MCF 10A (cell line): ENCODE measurements at regions not wholly inside any gene's neighbourhood (a gene's known extent, or its start where the extent isn't known, plus 50 kb on each side); places are given as distances from the start of the nearest gene placed in this dataset.
"Not testable (repeated sequence)": the region's sequence is repeated elsewhere in the genome, so short reads cannot be mapped to it uniquely, and the experiment has no call there.

ENCODE experiments used
- BruUV-seq: library from RNA; stranded (reverse); fragments of 400-500 nt; replicated peaks from 2 replicates; lab custom pipeline; 2021; lab: Mats Ljungman, UMichigan
- CTCF ChIA-PET: fragments of 300-600 bp; sonication (Branson Sonifier 250); formaldehyde crosslinking; extraction: SDS; loops from one replicate; lab custom pipeline; 2021; ENCODE audit warnings: antibody characterized with exemption, inconsistent platforms; lab: Yijun Ruan, JAX
- POLR2A ChIA-PET: fragments of 300-600, 350-650 bp; sonication (Branson Sonifier 250); formaldehyde crosslinking; extraction: SDS; loops from one replicate; lab custom pipeline; 2020; ENCODE audit warnings: antibody characterized with exemption, inconsistent platforms; lab: Yijun Ruan, JAX
- DNase-seq: peaks from one replicate; pipeline ENCODE4 v3.0.0-alpha.2; 2018; ENCODE audit not compliant: unreplicated experiment
- H3K27ac Mint-ChIP-seq: one replicate; pipeline ENCODE4 v1.8.0; 2022; ENCODE audit warnings: mild to moderate bottlenecking, low read depth, mixed read lengths; ENCODE audit not compliant: unreplicated experiment
- H3K27me3 Mint-ChIP-seq: one replicate; pipeline ENCODE4 v1.8.0; 2022; ENCODE audit warnings: mixed read lengths; ENCODE audit not compliant: insufficient read depth, unreplicated experiment
- H3K36me3 Mint-ChIP-seq: one replicate; pipeline ENCODE4 v1.8.0; 2022; ENCODE audit warnings: mild to moderate bottlenecking, moderate library complexity, mixed read lengths; ENCODE audit not compliant: insufficient read depth, unreplicated experiment
- H3K4me1 Mint-ChIP-seq: one replicate; pipeline ENCODE4 v1.8.0; 2022; ENCODE audit warnings: mixed read lengths; ENCODE audit not compliant: insufficient read depth, unreplicated experiment
- H3K4me3 Mint-ChIP-seq: one replicate; pipeline ENCODE4 v1.8.0; 2022; ENCODE audit warnings: mild to moderate bottlenecking, moderate library complexity, mixed read lengths; ENCODE audit not compliant: unreplicated experiment
- H3K9me3 Mint-ChIP-seq: one replicate; pipeline ENCODE4 v1.8.0; 2022; ENCODE audit warnings: mixed read lengths; ENCODE audit not compliant: unreplicated experiment
- intact Hi-C: fragments of 100-400 bp; cut with micrococcal nuclease; formaldehyde crosslinking; loops from 2 replicates; pipeline ENCODE4 v1.14.1; 2022
- TF ChIP-seq, protein P1 (sequence below): fragments of 200-600 bp; IDR thresholded peaks from one replicate; pipeline ENCODE4 v1.8.0; 2022; ENCODE audit warnings: antibody characterized with exemption, mild to moderate bottlenecking; ENCODE audit not compliant: unreplicated experiment

DNA sequence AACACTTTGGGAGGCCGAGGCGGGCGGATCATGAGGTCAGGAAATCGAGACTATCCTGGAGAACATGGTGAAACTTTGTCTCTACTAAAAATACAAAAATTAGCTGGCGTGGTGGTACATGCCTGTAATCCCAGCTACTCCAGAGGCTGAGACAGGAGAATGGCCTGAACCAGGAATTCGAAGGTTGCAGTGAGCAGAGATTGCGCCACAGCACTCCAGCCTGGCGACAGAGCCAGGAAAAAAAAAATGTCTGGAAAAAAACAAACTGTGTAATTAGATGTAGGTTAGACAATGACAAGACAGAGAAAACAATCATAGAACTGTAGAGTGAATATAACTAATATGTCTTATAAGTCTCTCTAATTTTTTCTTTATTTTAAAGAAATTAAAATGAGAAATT is 1002.5 kb upstream of the LCORL start:
- DNase-seq, result no peak
- intact Hi-C loops, result no loop called here
- Mint-ChIP-seq H3K27ac (no peak overlapping the region), H3K36me3 (no peaks in the 10 kb centered on the region), H3K4me3 (no peak overlapping the region), H3K4me1 (peaks cover 6% of the 10 kb centered on the region), H3K9me3 (no peaks in the 10 kb centered on the region), H3K27me3 (no peaks in the 10 kb centered on the region)
- POLR2A ChIA-PET, result no interaction called here
- TF ChIP-seq, protein P1, sequence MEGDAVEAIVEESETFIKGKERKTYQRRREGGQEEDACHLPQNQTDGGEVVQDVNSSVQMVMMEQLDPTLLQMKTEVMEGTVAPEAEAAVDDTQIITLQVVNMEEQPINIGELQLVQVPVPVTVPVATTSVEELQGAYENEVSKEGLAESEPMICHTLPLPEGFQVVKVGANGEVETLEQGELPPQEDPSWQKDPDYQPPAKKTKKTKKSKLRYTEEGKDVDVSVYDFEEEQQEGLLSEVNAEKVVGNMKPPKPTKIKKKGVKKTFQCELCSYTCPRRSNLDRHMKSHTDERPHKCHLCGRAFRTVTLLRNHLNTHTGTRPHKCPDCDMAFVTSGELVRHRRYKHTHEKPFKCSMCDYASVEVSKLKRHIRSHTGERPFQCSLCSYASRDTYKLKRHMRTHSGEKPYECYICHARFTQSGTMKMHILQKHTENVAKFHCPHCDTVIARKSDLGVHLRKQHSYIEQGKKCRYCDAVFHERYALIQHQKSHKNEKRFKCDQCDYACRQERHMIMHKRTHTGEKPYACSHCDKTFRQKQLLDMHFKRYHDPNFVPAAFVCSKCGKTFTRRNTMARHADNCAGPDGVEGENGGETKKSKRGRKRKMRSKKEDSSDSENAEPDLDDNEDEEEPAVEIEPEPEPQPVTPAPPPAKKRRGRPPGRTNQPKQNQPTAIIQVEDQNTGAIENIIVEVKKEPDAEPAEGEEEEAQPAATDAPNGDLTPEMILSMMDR, result no peak
- CTCF ChIA-PET, result interaction anchor here (0.7 kb wide), 1 partner anchor 897 kb away, joined by 3 read pairs; no protein-coding TSS in a partner anchor
- no TSS peak for BruUV-seq

DNA sequence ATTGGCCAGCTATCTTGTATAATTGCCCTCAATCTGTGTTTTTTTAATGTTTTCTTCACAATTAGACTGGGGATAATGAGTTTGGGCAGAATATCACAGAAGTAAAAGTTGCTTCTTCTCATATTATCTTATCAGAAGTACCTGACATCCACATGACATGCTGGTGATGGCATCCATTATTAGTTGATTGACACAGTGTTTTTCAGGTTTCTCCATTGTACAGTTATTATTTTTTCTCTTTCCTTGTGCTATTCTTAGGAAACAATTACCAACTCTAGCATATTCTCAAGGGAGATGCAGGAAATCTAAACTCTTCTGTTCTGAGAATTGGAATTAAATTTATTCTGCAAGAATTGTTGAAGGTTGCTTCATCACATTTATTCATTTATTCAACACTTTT is 1000.1 kb upstream of the LCORL start:
- ChIA-PET CTCF (no interaction called here), POLR2A (no interaction called here)
- Mint-ChIP-seq H3K4me1 (peaks cover 6% of the 10 kb centered on the region), H3K27me3 (no peaks in the 10 kb centered on the region), H3K36me3 (no peaks in the 10 kb centered on the region), H3K27ac (no peak overlapping the region), H3K4me3 (no peak overlapping the region), H3K9me3 (no peaks in the 10 kb centered on the region)
- DNase-seq, result no peak
- no TSS peak for BruUV-seq
- intact Hi-C loops, result no loop called here
- TF ChIP-seq, protein P1, result no peak

DNA sequence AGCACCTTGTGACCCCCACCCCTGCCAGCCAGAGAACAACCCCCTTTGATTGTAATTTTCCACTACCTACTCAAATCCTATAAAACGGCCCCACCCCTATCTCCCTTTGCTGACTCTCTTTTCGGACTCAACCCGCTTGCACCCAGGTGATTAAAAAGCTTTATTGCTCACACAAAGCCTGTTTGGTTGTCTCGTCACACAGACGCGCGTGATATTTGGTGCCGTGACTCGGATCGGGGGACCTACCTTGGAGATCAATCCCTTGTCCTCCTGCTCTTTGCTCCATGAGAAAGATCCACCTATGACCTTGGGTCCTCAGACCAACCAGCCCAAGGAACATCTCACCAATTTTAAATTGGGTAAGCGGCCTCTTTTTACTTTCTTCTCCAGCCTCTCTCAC is 995.0 kb upstream of the LCORL start:
- H3K36me3 Mint-ChIP-seq, H3K27ac Mint-ChIP-seq, DNase-seq, intact Hi-C loops, CTCF ChIA-PET, POLR2A ChIA-PET, H3K27me3 Mint-ChIP-seq, BruUV-seq, H3K4me3 Mint-ChIP-seq, H3K9me3 Mint-ChIP-seq, H3K4me1 Mint-ChIP-seq: not testable (repeated sequence)

DNA sequence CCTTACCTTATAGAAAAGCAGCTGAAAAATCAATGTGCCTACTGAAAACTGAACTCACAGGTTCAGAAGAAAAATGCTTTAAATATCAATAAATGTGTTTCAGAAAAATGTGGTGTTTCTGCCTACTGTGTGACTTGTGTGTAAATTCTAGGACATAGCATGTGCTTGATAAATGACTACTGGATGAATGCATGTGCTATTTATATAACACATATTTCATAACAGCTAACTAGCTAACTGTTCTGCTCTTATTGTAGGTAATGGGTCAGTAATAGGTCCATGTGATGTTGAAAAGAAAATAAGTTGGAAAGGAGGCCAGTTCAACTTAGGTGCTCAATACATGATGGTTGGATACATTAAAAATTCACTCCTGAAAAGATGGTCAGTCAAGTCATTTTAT is 993.0 kb upstream of the LCORL start:
- Mint-ChIP-seq H3K4me3 (no peak overlapping the region), H3K27ac (no peak overlapping the region), H3K4me1 (no peaks in the 10 kb centered on the region), H3K9me3 (no peaks in the 10 kb centered on the region), H3K27me3 (no peaks in the 10 kb centered on the region), H3K36me3 (peaks cover 6% of the 10 kb centered on the region)
- POLR2A ChIA-PET, result interaction anchor here (0.6 kb wide), 1 partner anchor 12 kb away, joined by 3 read pairs; no protein-coding TSS in a partner anchor
- BruUV-seq, result no TSS peak
- CTCF ChIA-PET, result no interaction called here
- no peak for DNase-seq
- intact Hi-C loops, result no loop called here
- TF ChIP-seq, protein P1, result no peak

DNA sequence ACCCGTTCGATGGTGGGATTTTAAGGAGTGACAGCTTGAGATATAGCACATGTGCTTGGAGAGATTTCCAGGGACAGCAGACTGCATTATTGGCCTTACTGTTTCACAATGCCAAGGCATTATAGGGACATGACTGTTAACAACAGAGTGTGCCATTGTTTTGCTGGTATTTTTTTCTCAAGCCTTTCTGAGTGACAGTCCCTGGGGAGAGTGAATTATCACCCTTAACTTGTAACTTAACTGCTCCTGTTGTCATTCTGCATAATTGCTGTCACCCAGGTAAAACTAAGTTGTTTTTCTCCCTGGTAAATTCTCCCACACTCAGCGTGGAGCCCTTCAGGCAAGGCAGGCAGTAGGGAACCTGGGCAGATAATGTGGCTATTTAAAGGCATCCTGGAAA is 989.2 kb upstream of the LCORL start:
- Mint-ChIP-seq H3K27me3 (no peaks in the 10 kb centered on the region), H3K36me3 (peaks cover 6% of the 10 kb centered on the region), H3K4me1 (no peaks in the 10 kb centered on the region), H3K4me3 (no peak overlapping the region), H3K9me3 (no peaks in the 10 kb centered on the region), H3K27ac (no peak overlapping the region)
- DNase-seq, result no peak
- intact Hi-C loops, result no loop called here
- no TSS peak for BruUV-seq
- ChIA-PET POLR2A (no interaction called here), CTCF (no interaction called here)
- TF ChIP-seq, protein P1, result no peak
